Glutamatergic neuron (in vitro differentiated cells): ENCODE measurements at regions not wholly inside any gene's neighbourhood (a gene's known extent, or its start where the extent isn't known, plus 50 kb on each side); places are given as distances from the start of the nearest gene placed in this dataset.

Source experiments
- DNase-seq: peaks from one replicate; pipeline ENCODE4 v3.0.0; 2022
- H3K27ac Mint-ChIP-seq: one replicate; pipeline ENCODE4 v1.8.0; 2020; ENCODE audit warnings: mild to moderate bottlenecking, mixed read lengths, inconsistent platforms; ENCODE audit not compliant: unreplicated experiment
- H3K27me3 Mint-ChIP-seq: one replicate; pipeline ENCODE4 v1.8.0; 2020; ENCODE audit warnings: mild to moderate bottlenecking, moderate library complexity, mixed read lengths, inconsistent platforms; ENCODE audit not compliant: unreplicated experiment
- H3K36me3 Mint-ChIP-seq: one replicate; pipeline ENCODE4 v1.8.0; 2020; ENCODE audit warnings: mild to moderate bottlenecking, mixed read lengths, inconsistent platforms; ENCODE audit not compliant: unreplicated experiment
- H3K4me1 Mint-ChIP-seq: one replicate; pipeline ENCODE4 v1.8.0; 2020; ENCODE audit warnings: mild to moderate bottlenecking, low read depth, mixed read lengths, inconsistent platforms; ENCODE audit not compliant: unreplicated experiment
- H3K4me3 Mint-ChIP-seq: one replicate; pipeline ENCODE4 v1.8.0; 2020; ENCODE audit warnings: mild to moderate bottlenecking, mixed read lengths, inconsistent platforms; ENCODE audit not compliant: unreplicated experiment
- H3K9me3 Mint-ChIP-seq: one replicate; pipeline ENCODE4 v1.8.0; 2020; ENCODE audit warnings: mild to moderate bottlenecking, moderate library complexity, mixed read lengths, inconsistent platforms; ENCODE audit not compliant: unreplicated experiment
- CTCF ChIP-seq: fragments of 200-600 bp; sonication (generic); IDR thresholded peaks from one replicate; pipeline ENCODE4 v1.5.0; 2021; ENCODE audit not compliant: partially characterized antibody, unreplicated experiment

GRCh38 chr4:181562399-181562798 is 680.8 kb upstream of the TENM3 start:
- H3K9me3 Mint-ChIP-seq, result peaks cover 6% of the 10 kb centered on the region
- no peak overlapping the region for H3K27ac Mint-ChIP-seq
- H3K4me1 Mint-ChIP-seq, result peaks cover 24% of the 10 kb centered on the region
- no peak for DNase-seq
- H3K36me3 Mint-ChIP-seq, result peaks cover 8% of the 10 kb centered on the region
- TF ChIP-seq CTCF, result no peak
- no peak overlapping the region for H3K4me3 Mint-ChIP-seq
- peaks cover 4% of the 10 kb centered on the region for H3K27me3 Mint-ChIP-seq

GRCh38 chr4:181564625-181565024 is 678.6 kb upstream of the TENM3 start:
- Mint-ChIP-seq H3K4me3 (no peak overlapping the region), H3K36me3 (peaks cover 8% of the 10 kb centered on the region), H3K4me1 (peaks cover 29% of the 10 kb centered on the region), H3K27me3 (peaks cover 4% of the 10 kb centered on the region), H3K27ac (no peak overlapping the region), H3K9me3 (peaks cover 6% of the 10 kb centered on the region)
- TF ChIP-seq CTCF, result no peak
- no peak for DNase-seq

- Mint-ChIP-seq H3K27me3 (peaks cover 6% of the 10 kb centered on the region), H3K9me3 (peaks cover 9% of the 10 kb centered on the region), H3K4me1 (peaks cover 29% of the 10 kb centered on the region), H3K36me3 (no peaks in the 10 kb centered on the region), H3K4me3 (peak overlapping the region; percentile 60), H3K27ac (peak overlapping the region; percentile 85)
- DNase-seq, result peak; percentile 39
- TF ChIP-seq CTCF, result no peak
Observed at GRCh38 chr4:181566490-181566889, 676.7 kb upstream of the TENM3 start.

- H3K9me3 Mint-ChIP-seq, result peaks cover 9% of the 10 kb centered on the region
- DNase-seq, result no peak
- peaks cover 6% of the 10 kb centered on the region for H3K27me3 Mint-ChIP-seq
- no peaks in the 10 kb centered on the region for H3K36me3 Mint-ChIP-seq
- H3K4me1 Mint-ChIP-seq, result peaks cover 26% of the 10 kb centered on the region
- H3K27ac Mint-ChIP-seq, result no peak overlapping the region
- TF ChIP-seq CTCF, result peak; percentile 57
- H3K4me3 Mint-ChIP-seq, result no peak overlapping the region
Observed at GRCh38 chr4:181569553-181569952, 673.6 kb upstream of the TENM3 start.

GRCh38 chr4:181578911-181579310 is 664.3 kb upstream of the TENM3 start:
- H3K4me3 Mint-ChIP-seq, result no peak overlapping the region
- no peak for TF ChIP-seq CTCF
- H3K4me1 Mint-ChIP-seq, result peaks cover 2% of the 10 kb centered on the region
- H3K27me3 Mint-ChIP-seq, result peaks cover 2% of the 10 kb centered on the region
- no peak overlapping the region for H3K27ac Mint-ChIP-seq
- DNase-seq, result no peak
- H3K9me3 Mint-ChIP-seq, result peaks cover 2% of the 10 kb centered on the region
- no peaks in the 10 kb centered on the region for H3K36me3 Mint-ChIP-seq
